HepG2 (cell line): ENCODE measurements at regions not wholly inside any gene's neighbourhood (a gene's known extent, or its start where the extent isn't known, plus 50 kb on each side); places are given as distances from the start of the nearest gene placed in this dataset.

Experiments used
- ATAC-seq: fragments of 200-7000 bp; cut with Tn5 transposase; 3 replicates; pipeline ENCODE4 v1.9.1; 2020; ENCODE audit warnings: mild to moderate bottlenecking, moderate library complexity
- BruUV-seq: library from RNA; stranded (reverse); fragments of 400-500 nt; replicated peaks from 2 replicates; lab custom pipeline; 2021; lab: Mats Ljungman, UMichigan
- CTCF ChIA-PET: fragments of 300-600 bp; formaldehyde crosslinking; extraction: SDS; loops from one replicate; lab custom pipeline; 2021; ENCODE audit warnings: low total read pairs, inconsistent platforms, low intra/inter-chr PET ratio; lab: Yijun Ruan, JAX
- POLR2A ChIA-PET: fragments of 350-600 bp; sonication (Branson Sonifier 250); formaldehyde crosslinking; loops from one replicate; lab custom pipeline; 2020; ENCODE audit warnings: antibody characterized with exemption, inconsistent platforms; lab: Yijun Ruan, JAX
- DNase-seq: peaks from one replicate; pipeline ENCODE4 v3.0.0-alpha.2; 2015; ENCODE audit warnings: low spot score
- FAIRE-seq: peaks from 3 replicates; lab custom pipeline; 2011; peaks lifted over from hg19 to GRCh38; lab: Jason Lieb, UNC
- H2AFZ ChIP-seq: one replicate; pipeline ENCODE4 v1.6.1; 2011; ENCODE audit warnings: low read length, inconsistent platforms
- H3K27ac ChIP-seq: fragments of 300-600 bp; 3 replicates; pipeline ENCODE4 v1.8.0; 2011; ENCODE audit warnings: mixed run types, mild to moderate bottlenecking, mixed read lengths, low read length, inconsistent platforms; ENCODE audit not compliant: insufficient read depth; ENCODE audit errors: extremely low read length
- H3K27me3 ChIP-seq, 2 experiments: fragments of 200-600 bp in 1 of 2; 2 replicates in 1 of 2; 3 replicates in 1 of 2; pipeline versions ENCODE4 v1.6.0 to v1.8.0; 2011; ENCODE audit warnings: low read length in 2 of 2, mild to moderate bottlenecking in 2 of 2, moderate library complexity in 2 of 2, inconsistent platforms in 1 of 2; ENCODE audit not compliant: insufficient read depth in 2 of 2, control insufficient read depth in 1 of 2
- H3K36me3 ChIP-seq, 2 experiments: fragments of 200-600 bp in 1 of 2; replicated peaks in 1 of 2; 2 replicates in 1 of 2; 3 replicates in 1 of 2; pipeline versions ENCODE4 v1.5.1 to v1.8.0; 2011; ENCODE audit warnings: low read length in 2 of 2, inconsistent platforms in 1 of 2; ENCODE audit not compliant: insufficient read depth in 2 of 2, control insufficient read depth in 1 of 2
- H3K4me1 ChIP-seq: 2 replicates; pipeline ENCODE4 v1.5.1; 2012; ENCODE audit warnings: low read length, inconsistent platforms; ENCODE audit not compliant: insufficient read depth
- H3K4me2 ChIP-seq: 2 replicates; pipeline ENCODE4 v1.6.0; 2011; ENCODE audit warnings: low read depth, low read length, inconsistent platforms
- H3K4me3 ChIP-seq, 3 experiments: fragments of 200-600 bp in 1 of 3; sonication (generic), shearing (Covaris generic) in 1 of 3; replicated peaks in 1 of 3; 2 replicates each; pipeline ENCODE4 v1.5.1; 2011 to 2016; ENCODE audit warnings: low read length in 3 of 3, inconsistent platforms in 2 of 3, low read depth in 2 of 3, mild to moderate bottlenecking in 2 of 3, control low read depth in 1 of 3, mixed read lengths in 1 of 3; ENCODE audit not compliant: insufficient read depth in 1 of 3
- H3K79me2 ChIP-seq: one replicate; pipeline ENCODE4 v1.6.1; 2011; ENCODE audit warnings: low read length, inconsistent platforms; ENCODE audit not compliant: insufficient read depth
- H3K9ac ChIP-seq: 2 replicates; pipeline ENCODE4 v1.6.0; 2011; ENCODE audit warnings: mild to moderate bottlenecking, low read depth, low read length, inconsistent platforms; ENCODE audit not compliant: insufficient read depth
- H3K9me3 ChIP-seq: 2 replicates; pipeline ENCODE4 v1.5.1; 2012; ENCODE audit warnings: mild to moderate bottlenecking, low read length
- H4K20me1 ChIP-seq: 2 replicates; pipeline ENCODE4 v1.6.0; 2011; ENCODE audit warnings: inconsistent platforms, mild to moderate bottlenecking, low read length, moderate library complexity; ENCODE audit not compliant: insufficient read depth
- DPF2 ChIP-seq: sonication (generic); formaldehyde crosslinking; IDR thresholded peaks from 2 replicates; pipeline ENCODE4 v1.4.0; 2020; ENCODE audit warnings: mild to moderate bottlenecking, low read depth, missing genetic modification reagents, borderline replicate concordance
- FOXK2 ChIP-seq: fragments of 450-650 bp; IDR thresholded peaks from 2 replicates; pipeline ENCODE4 v1.6.1; 2016
- GABPA ChIP-seq, 2 experiments: IDR thresholded peaks; 2 replicates each; pipeline ENCODE4 v1.6.1; 2011 to 2016; ENCODE audit warnings: low read depth in 2 of 2, low read length in 1 of 2, missing biosample characterization in 1 of 2, missing genetic modification characterization in 1 of 2
- GTF3A ChIP-seq: sonication (generic); formaldehyde crosslinking; conservative IDR thresholded peaks from 2 replicates; pipeline ENCODE4 v1.4.0; 2020; ENCODE audit warnings: mild to moderate bottlenecking, missing genetic modification reagents
- HCFC1 ChIP-seq: fragments of 150-350 bp; IDR thresholded peaks from 2 replicates; pipeline ENCODE4 v1.6.1; 2014; ENCODE audit warnings: low read depth, low read length
- KDM1A ChIP-seq: IDR thresholded peaks from 2 replicates; pipeline ENCODE4 v1.6.1; 2016; ENCODE audit warnings: missing compliant biosample characterization
- MTA1 ChIP-seq: sonication (generic); formaldehyde crosslinking; IDR thresholded peaks from 2 replicates; pipeline ENCODE4 v1.4.0; 2020; ENCODE audit warnings: missing genetic modification reagents, mild to moderate bottlenecking, borderline replicate concordance
- PCBP1 ChIP-seq: fragments of 200-400 bp; formaldehyde crosslinking; IDR thresholded peaks from 2 replicates; pipeline ENCODE4 v1.6.1; 2017; ENCODE audit warnings: mild to moderate bottlenecking, low read depth, low read length, borderline replicate concordance
- TCF7 ChIP-seq: sonication (generic); IDR thresholded peaks from 2 replicates; pipeline ENCODE4 v1.6.1; 2016; ENCODE audit warnings: antibody characterized with exemption, low read depth
- ZNF251 ChIP-seq: sonication (generic); formaldehyde crosslinking; IDR thresholded peaks from 2 replicates; pipeline ENCODE4 v1.9.0; 2021; ENCODE audit warnings: mild to moderate bottlenecking, missing genetic modification reagents
- WGBS: methylation state at CpG from one replicate; pipeline ENCODE4 v1.1.6; 2017; ENCODE audit warnings: low lambda C conversion rate; 5-methylcytosine and 5-hydroxymethylcytosine counted together
- in situ Hi-C: cut with HindIII; loops from 2 replicates; pipeline ENCODE4 v1.10.0; 2017; ENCODE audit warnings: low pct_unique_long_range_greater_than_20kb; ENCODE audit not compliant: extremely low pct_ligation_motif_present
- intact Hi-C: fragments of 100-400 bp; cut with micrococcal nuclease; formaldehyde crosslinking; loops from one replicate; pipeline ENCODE4 v1.10.0; 2022; ENCODE audit not compliant: unreplicated experiment
- TF ChIP-seq, protein P1 (sequence below): sonication (generic); formaldehyde crosslinking; IDR thresholded peaks from 2 replicates; pipeline ENCODE4 v1.4.0; 2020; ENCODE audit warnings: missing genetic modification reagents, low read depth, mild to moderate bottlenecking, borderline replicate concordance
- TF ChIP-seq, protein P2 (sequence below): sonication (generic); formaldehyde crosslinking; IDR thresholded peaks from 2 replicates; pipeline ENCODE4 v1.4.0; 2020; ENCODE audit warnings: mild to moderate bottlenecking, missing genetic modification reagents
- TF ChIP-seq, protein P3 (sequence below): sonication (generic); formaldehyde crosslinking; IDR thresholded peaks from 2 replicates; pipeline ENCODE4 v1.5.0; 2020; ENCODE audit warnings: mild to moderate bottlenecking, low read depth, missing genetic modification reagents, borderline replicate concordance
- TF ChIP-seq, protein P4 (sequence below), 2 experiments: IDR thresholded peaks; 2 replicates each; pipeline ENCODE4 v1.6.1; 2011 to 2012; ENCODE audit warnings: low read length in 2 of 2, borderline replicate concordance in 1 of 2, low read depth in 1 of 2, mild to moderate bottlenecking in 1 of 2, moderate library complexity in 1 of 2
- TF ChIP-seq, protein P5 (sequence below): sonication (generic); formaldehyde crosslinking; IDR thresholded peaks from 2 replicates; pipeline ENCODE4 v1.4.0; 2020; ENCODE audit warnings: missing genetic modification reagents

DNA sequence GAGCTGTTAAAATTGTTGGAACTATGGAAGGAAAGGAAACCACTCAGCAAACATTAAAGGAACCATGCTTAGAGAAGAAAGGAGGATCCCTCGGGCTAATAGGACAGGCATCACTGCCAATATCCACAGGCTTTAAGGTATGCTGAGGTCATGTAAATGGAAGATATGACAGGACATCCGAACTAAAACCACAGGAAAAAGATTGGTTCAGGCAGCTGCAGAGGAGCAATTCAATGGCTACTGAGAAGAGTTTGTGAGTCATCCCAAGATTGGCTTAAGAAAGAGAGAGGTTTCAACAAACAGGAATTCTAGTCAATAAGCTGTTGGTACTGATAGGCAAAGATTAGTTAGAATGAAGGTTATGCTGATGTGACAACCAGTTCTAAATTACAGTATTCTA, 106.4 kb upstream of the FAM241A start:
- Histone ChIP-seq H3K4me1 (no peaks in the 10 kb centered on the region), H3K36me3 (no peaks in the 10 kb centered on the region), H2AFZ (no peak overlapping the region), H3K9ac (no peak overlapping the region), H3K27ac (no peak overlapping the region), H4K20me1 (no peaks in the 10 kb centered on the region), H3K9me3 (no peaks in the 10 kb centered on the region), H3K4me3 (no peak overlapping the region), H3K4me2 (no peak overlapping the region), H3K79me2 (no peaks in the 10 kb centered on the region), H3K27me3 (no peaks in the 10 kb centered on the region; a peak in 1 of 5 replicates)
- 3% methylated on average over 2 of the region's 2 CpGs for WGBS
- in situ Hi-C loops, result no loop called here
- intact Hi-C loops, result no loop called here
- CTCF ChIA-PET, result no interaction called here
- no peak for ATAC-seq
- no peak for FAIRE-seq
- DNase-seq, result no peak
- BruUV-seq, result no TSS peak
- POLR2A ChIA-PET, result no interaction called here
- TF ChIP-seq DPF2 (CRISPR knock-in tag), result no peak
- TF ChIP-seq TCF7, result no peak
- no peak for TF ChIP-seq HCFC1
- TF ChIP-seq, protein P1, sequence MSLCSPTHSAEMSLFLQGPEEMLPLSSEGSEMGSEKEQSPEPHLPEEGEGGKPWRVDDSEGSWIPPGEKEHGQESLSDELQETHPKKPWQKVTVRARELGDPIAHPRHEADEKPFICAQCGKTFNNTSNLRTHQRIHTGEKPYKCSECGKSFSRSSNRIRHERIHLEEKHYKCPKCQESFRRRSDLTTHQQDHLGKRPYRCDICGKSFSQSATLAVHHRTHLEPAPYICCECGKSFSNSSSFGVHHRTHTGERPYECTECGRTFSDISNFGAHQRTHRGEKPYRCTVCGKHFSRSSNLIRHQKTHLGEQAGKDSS (CRISPR knock-in tag), result no peak
- no peak for TF ChIP-seq KDM1A
- no peak for TF ChIP-seq ZNF251 (CRISPR knock-in tag)
- TF ChIP-seq, protein P2, sequence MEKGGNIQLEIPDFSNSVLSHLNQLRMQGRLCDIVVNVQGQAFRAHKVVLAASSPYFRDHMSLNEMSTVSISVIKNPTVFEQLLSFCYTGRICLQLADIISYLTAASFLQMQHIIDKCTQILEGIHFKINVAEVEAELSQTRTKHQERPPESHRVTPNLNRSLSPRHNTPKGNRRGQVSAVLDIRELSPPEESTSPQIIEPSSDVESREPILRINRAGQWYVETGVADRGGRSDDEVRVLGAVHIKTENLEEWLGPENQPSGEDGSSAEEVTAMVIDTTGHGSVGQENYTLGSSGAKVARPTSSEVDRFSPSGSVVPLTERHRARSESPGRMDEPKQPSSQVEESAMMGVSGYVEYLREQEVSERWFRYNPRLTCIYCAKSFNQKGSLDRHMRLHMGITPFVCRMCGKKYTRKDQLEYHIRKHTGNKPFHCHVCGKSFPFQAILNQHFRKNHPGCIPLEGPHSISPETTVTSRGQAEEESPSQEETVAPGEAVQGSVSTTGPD (CRISPR knock-in tag), result no peak
- TF ChIP-seq, protein P3, sequence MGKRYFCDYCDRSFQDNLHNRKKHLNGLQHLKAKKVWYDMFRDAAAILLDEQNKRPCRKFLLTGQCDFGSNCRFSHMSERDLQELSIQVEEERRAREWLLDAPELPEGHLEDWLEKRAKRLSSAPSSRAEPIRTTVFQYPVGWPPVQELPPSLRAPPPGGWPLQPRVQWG (CRISPR knock-in tag), result no peak
- no peak for TF ChIP-seq PCBP1
- TF ChIP-seq, protein P4, sequence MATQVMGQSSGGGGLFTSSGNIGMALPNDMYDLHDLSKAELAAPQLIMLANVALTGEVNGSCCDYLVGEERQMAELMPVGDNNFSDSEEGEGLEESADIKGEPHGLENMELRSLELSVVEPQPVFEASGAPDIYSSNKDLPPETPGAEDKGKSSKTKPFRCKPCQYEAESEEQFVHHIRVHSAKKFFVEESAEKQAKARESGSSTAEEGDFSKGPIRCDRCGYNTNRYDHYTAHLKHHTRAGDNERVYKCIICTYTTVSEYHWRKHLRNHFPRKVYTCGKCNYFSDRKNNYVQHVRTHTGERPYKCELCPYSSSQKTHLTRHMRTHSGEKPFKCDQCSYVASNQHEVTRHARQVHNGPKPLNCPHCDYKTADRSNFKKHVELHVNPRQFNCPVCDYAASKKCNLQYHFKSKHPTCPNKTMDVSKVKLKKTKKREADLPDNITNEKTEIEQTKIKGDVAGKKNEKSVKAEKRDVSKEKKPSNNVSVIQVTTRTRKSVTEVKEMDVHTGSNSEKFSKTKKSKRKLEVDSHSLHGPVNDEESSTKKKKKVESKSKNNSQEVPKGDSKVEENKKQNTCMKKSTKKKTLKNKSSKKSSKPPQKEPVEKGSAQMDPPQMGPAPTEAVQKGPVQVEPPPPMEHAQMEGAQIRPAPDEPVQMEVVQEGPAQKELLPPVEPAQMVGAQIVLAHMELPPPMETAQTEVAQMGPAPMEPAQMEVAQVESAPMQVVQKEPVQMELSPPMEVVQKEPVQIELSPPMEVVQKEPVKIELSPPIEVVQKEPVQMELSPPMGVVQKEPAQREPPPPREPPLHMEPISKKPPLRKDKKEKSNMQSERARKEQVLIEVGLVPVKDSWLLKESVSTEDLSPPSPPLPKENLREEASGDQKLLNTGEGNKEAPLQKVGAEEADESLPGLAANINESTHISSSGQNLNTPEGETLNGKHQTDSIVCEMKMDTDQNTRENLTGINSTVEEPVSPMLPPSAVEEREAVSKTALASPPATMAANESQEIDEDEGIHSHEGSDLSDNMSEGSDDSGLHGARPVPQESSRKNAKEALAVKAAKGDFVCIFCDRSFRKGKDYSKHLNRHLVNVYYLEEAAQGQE (IDR thresholded peaks at IDR 0.05; ENCODE audit: borderline replicate concordance in 1 of 2, low read depth in 1 of 2, low read length in 2 of 2), result no peak
- TF ChIP-seq MTA1 (CRISPR knock-in tag), result no peak
- no peak for TF ChIP-seq GABPA (IDR thresholded peaks at IDR 0.05; ENCODE audit: low read depth, low read length)
- TF ChIP-seq GABPA (CRISPR knock-in tag; IDR thresholded peaks at IDR 0.05; ENCODE audit: low read depth), result no peak
- TF ChIP-seq GTF3A (CRISPR knock-in tag), result no peak
- TF ChIP-seq, protein P5, sequence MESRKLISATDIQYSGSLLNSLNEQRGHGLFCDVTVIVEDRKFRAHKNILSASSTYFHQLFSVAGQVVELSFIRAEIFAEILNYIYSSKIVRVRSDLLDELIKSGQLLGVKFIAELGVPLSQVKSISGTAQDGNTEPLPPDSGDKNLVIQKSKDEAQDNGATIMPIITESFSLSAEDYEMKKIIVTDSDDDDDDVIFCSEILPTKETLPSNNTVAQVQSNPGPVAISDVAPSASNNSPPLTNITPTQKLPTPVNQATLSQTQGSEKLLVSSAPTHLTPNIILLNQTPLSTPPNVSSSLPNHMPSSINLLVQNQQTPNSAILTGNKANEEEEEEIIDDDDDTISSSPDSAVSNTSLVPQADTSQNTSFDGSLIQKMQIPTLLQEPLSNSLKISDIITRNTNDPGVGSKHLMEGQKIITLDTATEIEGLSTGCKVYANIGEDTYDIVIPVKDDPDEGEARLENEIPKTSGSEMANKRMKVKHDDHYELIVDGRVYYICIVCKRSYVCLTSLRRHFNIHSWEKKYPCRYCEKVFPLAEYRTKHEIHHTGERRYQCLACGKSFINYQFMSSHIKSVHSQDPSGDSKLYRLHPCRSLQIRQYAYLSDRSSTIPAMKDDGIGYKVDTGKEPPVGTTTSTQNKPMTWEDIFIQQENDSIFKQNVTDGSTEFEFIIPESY (CRISPR knock-in tag), result no peak
- no peak for TF ChIP-seq FOXK2
